K562 (cell line): ENCODE measurements at regions not wholly inside any gene's neighbourhood (a gene's known extent, or its start where the extent isn't known, plus 50 kb on each side); places are given as distances from the start of the nearest gene placed in this dataset.

Experiments
- BHLHE40 ChIP-seq: IDR thresholded peaks from 2 replicates; pipeline ENCODE4 v1.6.1; 2011; ENCODE audit warnings: low read length, improper control_type of control experiment
- CREB1 ChIP-seq, 2 experiments: sonication (generic) in 1 of 2; formaldehyde crosslinking in 1 of 2; IDR thresholded peaks; 2 replicates each; pipeline versions ENCODE4 v1.6.1 to v1.8.0; 2012 to 2022; ENCODE audit warnings: inconsistent platforms in 1 of 2, mild to moderate bottlenecking in 1 of 2, missing genetic modification reagents in 1 of 2, moderate library complexity in 1 of 2
- SMARCE1 ChIP-seq: fragments of 450-650 bp; IDR thresholded peaks from 2 replicates; pipeline ENCODE4 v1.7.1; 2016; ENCODE audit warnings: mild to moderate bottlenecking

GRCh38 chr18:41418598-41418997, 536.4 kb upstream of the PIK3C3 start:
- TF ChIP-seq CREB1 (IDR thresholded peaks at IDR 0.05) (no peak), CREB1 (CRISPR knock-in tag; IDR thresholded peaks at IDR 0.05) (no peak), BHLHE40 (no peak), SMARCE1 (no peak)
